PC-9 (cell line): ENCODE measurements at regions not wholly inside any gene's neighbourhood (a gene's known extent, or its start where the extent isn't known, plus 50 kb on each side); places are given as distances from the start of the nearest gene placed in this dataset.

Source experiments
- BruUV-seq: library from RNA; stranded (reverse); fragments of 400-500 nt; replicated peaks from 2 replicates; lab custom pipeline; 2021; lab: Mats Ljungman, UMichigan
- CTCF ChIA-PET: fragments of 300-600 bp; sonication (Branson Sonifier 250); formaldehyde crosslinking; loops from one replicate; lab custom pipeline; 2022; ENCODE audit warnings: antibody characterized with exemption; lab: Charles Lee
- POLR2A ChIA-PET: fragments of 300-600 bp; sonication (Branson Sonifier 250); formaldehyde crosslinking; loops from one replicate; lab custom pipeline; 2022; ENCODE audit warnings: antibody characterized with exemption; ENCODE audit not compliant: unreplicated experiment; lab: Charles Lee
- DNase-seq, 2 experiments: peaks; one replicate each; pipeline versions ENCODE4 v3.0.0 to v3.0.0-alpha.2; 2015 to 2022; ENCODE audit warnings: mixed read lengths in 1 of 2
- H2AFZ ChIP-seq: fragments of 200-600 bp; sonication (generic); 2 replicates; pipeline ENCODE4 v1.8.1; 2017; ENCODE audit warnings: antibody characterized with exemption
- H3F3A ChIP-seq: fragments of 200-600 bp; sonication (generic); 2 replicates; pipeline ENCODE4 v1.8.1; 2017; ENCODE audit warnings: antibody characterized with exemption, mild to moderate bottlenecking, low read depth; ENCODE audit not compliant: insufficient read depth
- H3K27ac ChIP-seq: fragments of 200-600 bp; sonication (generic); 2 replicates; pipeline ENCODE4 v1.6.1; 2016; ENCODE audit warnings: mixed run types
- H3K27me3 ChIP-seq: fragments of 200-600 bp; sonication (generic); 2 replicates; pipeline ENCODE4 v1.6.1; 2016; ENCODE audit warnings: low read depth, mixed run types; ENCODE audit not compliant: insufficient read depth
- H3K36me3 ChIP-seq: fragments of 200-600 bp; sonication (generic); 2 replicates; pipeline ENCODE4 v1.6.1; 2016; ENCODE audit warnings: low read depth, mixed run types
- H3K4me1 ChIP-seq: fragments of 200-600 bp; sonication (generic); replicated peaks from 2 replicates; pipeline ENCODE4 v1.6.1; 2016; ENCODE audit warnings: mixed run types; ENCODE audit not compliant: insufficient read depth
- H3K4me2 ChIP-seq: fragments of 200-600 bp; sonication (generic); 2 replicates; pipeline ENCODE4 v1.6.1; 2017; ENCODE audit warnings: mixed run types
- H3K4me3 ChIP-seq: fragments of 200-600 bp; sonication (generic); 2 replicates; pipeline ENCODE4 v1.6.1; 2016; ENCODE audit warnings: mixed run types
- H3K79me2 ChIP-seq: fragments of 200-600 bp; sonication (generic); 2 replicates; pipeline ENCODE4 v1.6.1; 2017; ENCODE audit warnings: low read depth, mixed run types
- H3K9me2 ChIP-seq: fragments of 200-600 bp; sonication (generic); 2 replicates; pipeline ENCODE4 v1.8.1; 2017; ENCODE audit warnings: mild to moderate bottlenecking; ENCODE audit not compliant: insufficient read depth
- H3K9me3 ChIP-seq: fragments of 200-600 bp; sonication (generic); 2 replicates; pipeline ENCODE4 v1.8.1; 2016; ENCODE audit warnings: low read depth; ENCODE audit not compliant: insufficient read depth
- H4K20me1 ChIP-seq: fragments of 200-600 bp; sonication (generic); 2 replicates; pipeline ENCODE4 v1.8.1; 2017; ENCODE audit not compliant: insufficient read depth
- CTCF ChIP-seq: fragments of 200-600 bp; sonication (generic); conservative IDR thresholded peaks from 2 replicates; pipeline ENCODE4 v1.6.1; 2017; ENCODE audit warnings: mixed run types, antibody characterized with exemption, mild to moderate bottlenecking, moderate library complexity
- EZH2 ChIP-seq: fragments of 200-600 bp; sonication (generic); IDR thresholded peaks from 2 replicates; pipeline ENCODE4 v1.8.0; 2017; ENCODE audit warnings: antibody characterized with exemption, low read depth
- intact Hi-C: fragments of 100-400 bp; cut with micrococcal nuclease; formaldehyde crosslinking; loops from one replicate; pipeline ENCODE4 v1.10.0; 2022; ENCODE audit not compliant: unreplicated experiment

GRCh38 chr16:76942089-76942488, 248.9 kb upstream of the MON1B start:
- Histone ChIP-seq H3K4me1 (no peaks in the 10 kb centered on the region), H4K20me1 (no peaks in the 10 kb centered on the region), H3K9me2 (no peaks in the 10 kb centered on the region), H3F3A (no peaks in the 10 kb centered on the region), H3K36me3 (no peaks in the 10 kb centered on the region), H3K4me2 (no peak overlapping the region), H3K27me3 (peaks cover 16% of the 10 kb centered on the region), H3K9me3 (no peaks in the 10 kb centered on the region), H3K4me3 (no peak overlapping the region), H2AFZ (no peak overlapping the region), H3K27ac (no peak overlapping the region), H3K79me2 (no peaks in the 10 kb centered on the region)
- ChIA-PET CTCF (no interaction called here), POLR2A (no interaction called here)
- intact Hi-C loops: no loop called here
- no peak for TF ChIP-seq CTCF
- no peak for TF ChIP-seq EZH2
- no peak for DNase-seq
- no TSS peak for BruUV-seq

GRCh38 chr16:76943921-76944320, 247.1 kb upstream of the MON1B start:
- Histone ChIP-seq H4K20me1 (no peaks in the 10 kb centered on the region; the same call in 1 of the 2 replicates), H2AFZ (no peak overlapping the region), H3K4me3 (no peak overlapping the region), H3K27me3 (peaks cover 16% of the 10 kb centered on the region), H3K4me2 (no peak overlapping the region), H3F3A (no peaks in the 10 kb centered on the region), H3K9me3 (no peaks in the 10 kb centered on the region), H3K36me3 (no peaks in the 10 kb centered on the region), H3K79me2 (no peaks in the 10 kb centered on the region), H3K4me1 (no peaks in the 10 kb centered on the region), H3K27ac (no peak overlapping the region), H3K9me2 (no peaks in the 10 kb centered on the region)
- TF ChIP-seq CTCF: no peak
- no peak for TF ChIP-seq EZH2
- ChIA-PET CTCF (no interaction called here), POLR2A (no interaction called here)
- intact Hi-C loops: no loop called here
- no peak for DNase-seq
- BruUV-seq: no TSS peak

GRCh38 chr16:76946879-76947278, 244.1 kb upstream of the MON1B start:
- no peak for DNase-seq
- Histone ChIP-seq H3K4me3 (no peak overlapping the region), H3F3A (no peaks in the 10 kb centered on the region), H3K4me2 (peak overlapping the region; percentile 13; the same call in 1 of the 2 replicates), H3K9me2 (no peaks in the 10 kb centered on the region), H3K9me3 (no peaks in the 10 kb centered on the region), H3K27me3 (peaks cover 9% of the 10 kb centered on the region; the same call in 1 of the 2 replicates), H3K36me3 (no peaks in the 10 kb centered on the region), H3K27ac (no peak overlapping the region), H4K20me1 (no peaks in the 10 kb centered on the region; the same call in 1 of the 2 replicates), H3K79me2 (no peaks in the 10 kb centered on the region), H3K4me1 (no peaks in the 10 kb centered on the region), H2AFZ (no peak overlapping the region)
- intact Hi-C loops: no loop called here
- ChIA-PET CTCF (no interaction called here), POLR2A (no interaction called here)
- BruUV-seq: no TSS peak
- no peak for TF ChIP-seq CTCF
- TF ChIP-seq EZH2: no peak
